ENCODE measurements at regions not wholly inside any gene's neighbourhood (a gene's known extent, or its start where the extent isn't known, plus 50 kb on each side); places are given as distances from the start of the nearest gene placed in this dataset.

GRCh38 chr10:131636841-131637724, 263.7 kb upstream of the PPP2R2D start:
- no peak for DNase-seq

DNA sequence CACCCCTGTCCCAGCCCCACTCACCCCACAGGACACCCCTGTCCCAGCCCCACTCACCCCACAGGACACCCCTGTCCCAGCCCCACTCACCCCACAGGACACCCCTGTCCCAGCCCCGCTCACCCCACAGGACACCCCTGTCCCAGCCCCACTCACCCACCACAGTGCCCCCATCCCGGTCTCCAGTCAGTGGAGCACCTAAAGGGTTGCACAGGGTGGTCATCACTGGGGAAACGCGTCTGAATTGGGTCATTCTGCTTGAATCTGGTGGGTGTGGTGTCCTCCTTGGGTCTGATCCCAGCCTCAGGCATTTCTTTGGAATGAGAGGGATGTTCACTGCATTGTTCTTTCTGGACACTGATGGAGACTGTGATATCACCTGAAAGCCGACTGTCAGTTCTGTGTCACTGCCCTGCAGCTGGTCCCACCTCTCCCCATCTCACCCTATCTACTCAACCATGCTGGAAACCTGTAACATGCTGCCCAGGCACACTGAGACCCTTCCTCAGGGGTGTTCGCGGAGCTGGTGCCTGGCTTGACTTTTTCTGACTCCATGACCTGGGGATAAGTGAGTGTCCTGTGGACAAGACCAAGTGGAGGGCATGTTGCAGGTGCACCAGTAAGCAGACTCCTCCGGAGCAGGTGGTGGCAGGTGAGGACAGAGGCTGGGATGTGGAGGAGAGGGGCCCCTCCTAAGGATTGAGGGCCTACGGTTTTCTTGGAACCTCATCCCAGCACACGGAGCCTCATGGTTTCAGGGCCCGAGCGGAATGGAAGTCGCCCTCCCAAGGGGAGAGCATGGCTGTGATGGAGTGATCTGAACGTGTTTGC, 262.5 kb upstream of the PPP2R2D start:
- no peak for DNase-seq

- no peak for DNase-seq
Measured at GRCh38 chr10:131638880-131639278, 261.9 kb upstream of the PPP2R2D start.

- DNase-seq, result no peak
Measured at GRCh38 chr10:131640045-131640644, 260.7 kb upstream of the PPP2R2D start.

- DNase-seq, result no peak
Measured at GRCh38 chr10:131641231-131641630, 259.6 kb upstream of the PPP2R2D start.

- DNase-seq, result no peak
Measured at GRCh38 chr10:131641898-131642297, 258.9 kb upstream of the PPP2R2D start.

GRCh38 chr10:131642966-131643365, 257.8 kb upstream of the PPP2R2D start:
- DNase-seq, result no peak

DNA sequence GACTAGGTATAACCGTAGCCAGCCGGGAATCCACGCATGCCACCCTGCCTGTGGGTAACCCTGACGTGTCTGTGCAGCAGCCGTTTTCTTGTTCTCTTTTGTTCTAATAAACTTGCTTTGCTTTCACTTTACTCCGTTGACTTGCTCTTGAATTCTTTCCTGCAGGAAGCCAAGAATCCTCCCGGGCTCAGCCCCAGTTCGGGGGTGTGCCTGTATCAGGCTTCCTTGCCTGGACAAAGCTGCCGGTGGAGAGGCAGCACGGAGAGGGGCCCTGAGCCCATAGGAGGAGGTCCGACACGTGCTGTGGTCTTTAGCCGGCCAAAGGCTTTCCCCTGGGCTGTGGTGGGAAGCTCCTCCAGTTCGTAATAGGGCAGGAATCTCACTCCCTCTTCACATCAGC, 256.5 kb upstream of the PPP2R2D start:
- no peak for DNase-seq

DNA sequence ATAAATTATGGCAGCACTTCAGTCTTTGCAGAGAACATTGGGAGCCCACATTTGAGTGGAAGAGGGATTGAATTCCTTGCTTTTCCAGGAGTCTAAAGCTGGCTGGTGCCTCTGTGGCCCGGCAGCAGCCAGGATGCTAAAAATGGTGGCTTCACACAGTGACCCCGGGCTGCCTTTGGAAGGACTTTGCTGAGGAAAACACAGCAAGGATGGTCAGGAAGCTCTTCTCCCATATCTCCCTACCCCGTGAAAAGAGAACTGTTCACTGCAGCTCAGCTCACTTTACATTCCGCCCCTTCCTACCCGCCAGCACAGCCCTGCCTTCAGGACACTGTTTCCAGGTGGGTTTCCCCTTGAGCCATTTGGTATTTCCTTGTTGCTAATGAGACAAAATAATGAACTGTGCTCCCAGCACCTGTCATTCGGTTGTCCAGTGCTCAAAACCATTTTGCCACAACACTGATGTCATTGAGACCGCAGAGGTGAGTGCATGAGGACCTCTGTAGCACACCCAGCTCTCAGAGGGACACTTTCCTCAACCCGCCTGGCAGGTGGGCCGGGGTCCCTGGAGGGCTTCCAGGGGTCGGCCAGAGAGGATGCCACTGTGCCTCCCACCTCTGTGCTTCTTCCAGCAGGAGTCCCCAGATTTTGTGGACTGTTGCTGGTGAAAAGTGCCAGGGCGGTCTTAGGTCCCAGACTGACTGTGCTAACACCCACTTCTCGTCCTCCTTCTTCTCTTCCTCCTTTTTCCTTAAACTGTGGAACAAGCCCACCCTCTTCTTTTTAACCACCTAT, 255.7 kb upstream of the PPP2R2D start:
- no peak for DNase-seq

GRCh38 chr10:131645756-131646155, 255.1 kb upstream of the PPP2R2D start:
- DNase-seq, result no peak

DNA sequence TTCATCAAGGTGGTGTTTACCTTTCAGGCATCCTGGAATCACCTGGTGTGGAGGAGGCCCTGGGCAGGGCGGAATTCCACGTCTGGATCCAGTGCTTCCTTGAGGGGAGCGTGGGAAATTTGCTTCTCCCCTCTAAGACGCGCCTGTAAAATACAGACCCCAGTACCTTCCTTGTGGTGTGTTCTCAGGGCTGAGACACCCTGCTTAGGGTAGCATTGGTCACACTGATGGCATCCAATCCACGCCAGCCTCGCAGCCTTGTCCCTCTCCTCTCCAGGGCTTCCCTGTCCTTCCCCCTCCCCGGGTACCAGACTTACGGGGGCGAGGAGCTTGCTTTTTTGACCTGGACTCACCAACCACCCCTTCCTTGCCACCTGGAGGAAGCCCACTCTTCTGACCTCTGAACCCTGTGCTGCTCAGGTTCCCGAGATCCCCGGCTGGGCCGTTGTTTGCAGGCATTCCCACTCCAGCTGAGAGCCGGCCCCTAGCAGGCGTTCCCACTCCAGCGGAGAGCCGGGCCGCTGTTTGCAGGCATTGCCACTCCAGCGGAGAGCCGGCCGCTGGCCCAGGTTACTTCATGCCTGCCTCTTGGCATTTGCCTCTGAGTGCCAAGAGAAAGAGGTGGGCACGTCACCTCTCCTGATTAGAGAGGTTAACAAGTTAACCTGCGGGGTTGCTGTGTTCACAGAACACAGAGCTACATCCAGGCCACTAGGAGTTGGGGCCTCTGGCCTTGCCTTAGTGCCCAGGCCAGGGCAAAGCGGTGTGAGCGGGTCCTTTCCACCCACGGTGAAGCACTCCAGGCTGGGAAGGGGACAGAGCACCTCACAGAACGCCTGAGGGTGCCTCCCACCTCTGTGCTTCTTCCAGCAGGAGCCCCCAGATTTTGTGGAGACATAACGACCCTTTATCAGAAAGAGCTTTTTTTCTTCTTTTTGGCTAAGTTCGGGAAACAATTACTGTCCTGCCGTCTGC, 254.0 kb upstream of the PPP2R2D start:
- no peak for DNase-seq

GRCh38 chr10:131647789-131648188, 253.0 kb upstream of the PPP2R2D start:
- DNase-seq, result no peak

DNA sequence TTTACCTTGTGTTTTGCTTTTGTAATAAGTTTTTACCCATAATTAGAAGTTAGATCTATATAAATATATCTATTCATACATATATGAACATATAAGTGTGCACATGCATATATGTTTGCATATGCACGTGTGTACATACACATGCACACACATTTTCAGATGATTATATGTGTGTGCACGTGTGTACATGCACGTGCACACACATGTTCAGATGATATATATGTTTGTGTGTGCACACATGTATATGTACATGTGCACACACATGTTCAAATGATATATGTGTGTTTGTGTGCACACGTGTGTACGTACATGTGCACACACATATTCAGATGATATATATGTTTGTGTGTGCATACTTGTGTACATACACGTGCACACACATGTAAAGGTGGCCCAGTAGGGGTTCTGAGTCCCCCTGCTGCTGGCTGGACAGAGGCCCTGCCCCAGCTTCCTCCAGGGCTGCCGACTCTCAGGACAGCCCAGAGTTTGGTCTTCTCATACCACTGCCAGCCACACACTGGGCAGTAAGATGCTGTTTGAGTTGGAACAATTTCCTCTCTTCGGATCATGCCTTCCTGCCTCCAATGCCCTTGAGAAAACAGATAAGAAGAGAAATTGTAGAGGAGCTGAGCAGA, 252.3 kb upstream of the PPP2R2D start:
- no peak for DNase-seq

GRCh38 chr10:131649617-131650016, 251.2 kb upstream of the PPP2R2D start:
- DNase-seq, result no peak

DNA sequence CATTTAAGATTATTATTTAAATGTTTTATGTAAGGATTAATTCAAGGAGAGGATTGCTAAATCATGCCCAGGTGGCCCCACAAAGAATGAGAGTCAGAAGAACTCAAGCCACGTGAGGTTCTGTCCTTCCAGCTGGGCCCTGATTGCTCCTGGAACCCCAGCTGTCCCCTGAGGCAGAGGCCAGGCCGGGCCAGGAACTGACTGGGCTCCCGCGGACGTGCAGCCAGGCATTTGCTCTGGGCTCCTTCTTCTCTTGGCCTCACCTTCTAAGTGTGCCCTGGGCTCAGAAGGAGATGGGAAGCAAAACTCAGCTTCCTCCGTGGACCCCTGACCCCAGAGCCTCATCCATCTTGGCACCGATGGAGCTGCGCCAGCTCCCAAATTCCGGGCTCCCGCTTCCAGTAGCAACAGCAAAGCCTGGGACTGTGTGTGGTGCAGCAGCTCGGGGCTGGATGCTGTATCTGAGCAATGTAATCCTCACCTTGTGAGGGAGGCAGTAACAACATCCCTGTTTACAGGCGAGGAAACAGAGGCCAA, 250.6 kb upstream of the PPP2R2D start:
- no peak for DNase-seq

DNA sequence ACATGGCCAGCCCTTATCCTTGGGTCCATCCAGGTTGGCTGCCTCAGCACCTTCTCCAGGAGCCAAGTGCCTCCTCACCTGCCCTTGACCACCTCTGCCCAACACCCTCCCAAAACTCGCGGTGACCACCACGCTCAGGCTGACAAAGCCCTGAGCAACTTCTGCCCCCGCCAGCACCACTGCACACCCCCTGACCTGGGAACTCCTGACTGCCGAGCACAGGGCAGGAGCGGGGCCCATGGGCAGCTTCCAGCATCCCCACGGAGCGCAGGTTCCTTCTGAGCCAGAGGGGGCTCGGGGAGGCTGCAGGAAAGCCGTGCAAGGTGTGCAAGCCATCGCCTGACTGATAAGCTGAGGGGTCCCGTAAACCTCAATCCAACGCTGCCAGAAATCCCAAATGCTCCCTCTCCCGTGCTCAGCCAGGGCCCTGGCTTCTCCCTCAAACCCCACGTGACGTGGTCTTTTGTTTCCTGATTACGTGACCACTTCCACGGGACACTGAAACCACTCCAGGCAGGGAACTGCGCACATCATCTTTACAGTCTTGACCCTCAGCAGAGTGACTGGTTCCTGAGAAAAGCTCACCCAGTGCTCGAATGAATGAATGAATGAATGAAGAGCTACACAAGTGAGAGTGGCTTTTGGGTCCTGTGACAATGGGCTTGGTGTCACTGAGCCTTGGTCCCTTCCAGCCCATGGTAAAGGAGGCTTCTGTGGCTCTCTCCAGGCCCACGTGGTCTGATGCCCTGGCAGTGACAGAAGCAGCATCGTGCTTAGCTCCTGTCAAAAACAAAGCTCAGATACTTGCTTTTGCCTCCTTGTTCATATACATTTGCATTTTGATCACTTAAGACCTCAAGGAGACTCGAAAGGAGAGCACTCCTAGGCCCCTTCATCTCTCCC, 249.8 kb upstream of the PPP2R2D start:
- no peak for DNase-seq

DNA sequence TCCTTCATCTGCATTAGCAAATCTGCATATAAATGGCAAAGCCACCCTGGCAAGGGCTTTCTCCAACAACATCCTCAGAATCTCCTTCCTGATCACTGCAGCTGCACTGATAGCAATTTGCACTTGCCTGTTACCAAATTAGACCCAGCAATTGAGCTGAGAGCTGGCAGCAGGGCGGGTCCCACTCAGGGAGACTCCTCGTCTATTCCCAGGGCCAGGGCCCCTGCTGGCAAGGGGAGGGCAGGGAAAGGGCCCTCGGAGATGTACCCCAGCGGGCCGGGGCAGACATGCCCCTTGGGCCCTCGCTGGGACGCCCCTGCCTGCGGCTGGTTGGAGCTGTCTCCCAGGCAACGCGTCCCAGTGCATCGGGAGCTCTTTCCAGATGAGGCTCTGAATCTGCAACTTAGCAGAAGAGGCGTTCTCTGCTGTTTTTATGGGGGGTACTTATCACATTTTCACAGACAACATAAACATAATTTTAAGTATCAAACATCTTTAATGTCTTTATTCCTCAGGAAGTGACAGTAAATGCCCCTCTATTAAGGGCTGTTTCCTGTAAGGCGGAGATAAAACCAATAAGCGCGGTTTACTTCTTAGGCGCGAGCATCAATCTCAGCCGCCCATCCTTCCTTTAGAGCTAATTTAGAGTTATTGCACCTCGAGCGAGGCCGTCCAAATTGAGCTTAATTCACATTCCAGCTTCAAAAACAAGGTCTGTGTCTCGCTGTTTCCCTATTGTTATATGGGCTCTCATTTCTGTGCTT, 249.0 kb upstream of the PPP2R2D start:
- no peak for DNase-seq

DNA sequence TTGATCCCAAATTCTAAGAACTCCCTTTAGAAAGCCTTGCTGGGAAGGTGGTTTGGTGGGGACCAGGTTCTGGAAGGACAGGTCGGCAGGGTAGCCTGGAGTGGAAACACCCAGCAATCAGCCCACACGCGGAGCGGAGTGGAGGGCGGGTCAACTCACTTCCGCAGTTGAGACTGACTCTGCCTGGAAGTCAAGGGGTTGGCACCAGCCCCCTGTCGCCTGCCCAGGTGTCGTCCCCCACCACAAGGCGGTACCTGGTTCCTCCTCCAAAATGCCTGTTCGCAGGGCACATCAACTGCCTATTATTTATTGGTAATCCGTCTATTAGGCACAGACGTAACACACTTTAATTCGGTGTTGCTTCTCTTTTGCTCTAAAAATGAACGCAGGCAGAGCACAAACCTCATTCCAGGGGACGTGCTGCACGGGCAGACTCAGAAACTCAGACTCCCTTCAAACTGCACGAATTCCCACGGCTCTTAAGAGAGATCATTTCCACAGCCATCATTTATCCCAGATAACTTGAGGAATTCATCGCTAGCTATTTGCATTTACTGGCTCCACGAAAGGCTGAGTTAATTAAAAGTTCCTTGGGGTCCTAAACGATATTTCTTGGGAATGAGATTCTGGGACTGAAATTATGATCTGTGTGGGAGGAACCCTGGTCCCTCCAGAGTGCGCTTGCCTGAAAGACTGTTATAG, 248.2 kb upstream of the PPP2R2D start:
- no peak for DNase-seq
